ENCODE measurements at regions not wholly inside any gene's neighbourhood (a gene's known extent, or its start where the extent isn't known, plus 50 kb on each side); places are given as distances from the start of the nearest gene placed in this dataset.

- no peak for DNase-seq (ENCODE audit: low read depth in 2 of 3, low spot score in 2 of 3)
Measured at GRCh38 chr2:163370169-163370886, 365.5 kb downstream of the FIGN start.

GRCh38 chr2:163369111-163369510, 366.7 kb downstream of the FIGN start:
- no peak for DNase-seq (ENCODE audit: low read depth in 2 of 3, low spot score in 2 of 3)

- no peak for DNase-seq (ENCODE audit: low read depth in 2 of 3, low spot score in 2 of 3)
Measured at GRCh38 chr2:163368655-163369054, 367.2 kb downstream of the FIGN start.

- no peak for DNase-seq (ENCODE audit: low read depth in 2 of 3, low spot score in 2 of 3)
Measured at GRCh38 chr2:163367825-163368582, 367.8 kb downstream of the FIGN start.

GRCh38 chr2:163364736-163365135, 371.1 kb downstream of the FIGN start:
- no peak for DNase-seq (ENCODE audit: low read depth in 2 of 3, low spot score in 2 of 3)

GRCh38 chr2:163353551-163353950, 382.3 kb downstream of the FIGN start:
- DNase-seq (ENCODE audit: low read depth in 2 of 3, low spot score in 2 of 3): no peak

GRCh38 chr2:163351966-163352365, 383.8 kb downstream of the FIGN start:
- no peak for DNase-seq (ENCODE audit: low read depth in 2 of 3, low spot score in 2 of 3)

GRCh38 chr2:163351143-163351542, 384.7 kb downstream of the FIGN start:
- DNase-seq (ENCODE audit: low read depth in 2 of 3, low spot score in 2 of 3): no peak

GRCh38 chr2:163348857-163349380, 386.9 kb downstream of the FIGN start:
- DNase-seq (ENCODE audit: low read depth in 2 of 3, low spot score in 2 of 3): peak in 1 of 3 donors; percentile 31

GRCh38 chr2:163347982-163348856, 387.6 kb downstream of the FIGN start:
- DNase-seq (ENCODE audit: low read depth in 2 of 3, low spot score in 2 of 3): peak in 1 of 3 donors; percentile 17

- peak in 2 of 3 donors; percentile 32 to 70 for DNase-seq (ENCODE audit: low read depth in 2 of 3, low spot score in 2 of 3)
Measured at GRCh38 chr2:163345795-163346573, 389.8 kb downstream of the FIGN start.

GRCh38 chr2:163343316-163343715, 392.5 kb downstream of the FIGN start:
- no peak for DNase-seq (ENCODE audit: low read depth in 2 of 3, low spot score in 2 of 3)

GRCh38 chr2:163341426-163341825, 394.4 kb downstream of the FIGN start:
- DNase-seq (ENCODE audit: low read depth in 2 of 3, low spot score in 2 of 3): no peak

GRCh38 chr2:163338270-163338669, 397.5 kb downstream of the FIGN start:
- DNase-seq (ENCODE audit: low read depth in 2 of 3, low spot score in 2 of 3): no peak

- no peak for DNase-seq (ENCODE audit: low read depth in 2 of 3, low spot score in 2 of 3)
Measured at GRCh38 chr2:163324677-163325076, 411.1 kb downstream of the FIGN start.

GRCh38 chr2:163319006-163319405, 416.8 kb downstream of the FIGN start:
- DNase-seq (ENCODE audit: low read depth in 2 of 3, low spot score in 2 of 3): no peak

GRCh38 chr2:163314712-163315111, 421.1 kb downstream of the FIGN start:
- DNase-seq (ENCODE audit: low read depth in 2 of 3, low spot score in 2 of 3): no peak

- DNase-seq (ENCODE audit: low read depth in 2 of 3, low spot score in 2 of 3): no peak
Measured at GRCh38 chr2:163312713-163313112, 423.1 kb downstream of the FIGN start.

- DNase-seq (ENCODE audit: low read depth in 2 of 3, low spot score in 2 of 3): no peak
Measured at GRCh38 chr2:163306647-163307046, 429.2 kb downstream of the FIGN start.

- DNase-seq (ENCODE audit: low read depth in 2 of 3, low spot score in 2 of 3): no peak
Measured at GRCh38 chr2:163302141-163302540, 433.7 kb downstream of the FIGN start.
